Peyer's patch (tissue), 4 donors: ENCODE measurements at regions not wholly inside any gene's neighbourhood (a gene's known extent, or its start where the extent isn't known, plus 50 kb on each side); places are given as distances from the start of the nearest gene placed in this dataset.

Source experiments
- DNase-seq, 3 donors: peaks; one replicate each; pipeline ENCODE4 v3.0.0-alpha.2; 2017 to 2019
- H3K27ac ChIP-seq, 4 donors: fragments of 200-600 bp; sonication (generic); one replicate each; pipeline ENCODE4 v1.5.1; 2016 to 2019
- H3K27me3 ChIP-seq, 2 donors: fragments of 200-600 bp; sonication (generic); one replicate each; pipeline ENCODE4 v1.5.1; 2019
- H3K36me3 ChIP-seq, 3 donors: fragments of 200-600 bp; sonication (generic); one replicate each; pipeline ENCODE4 v1.5.1; 2016 to 2019
- H3K4me1 ChIP-seq, 4 donors: fragments of 200-600 bp; sonication (generic); one replicate each; pipeline ENCODE4 v1.5.1; 2016 to 2019
- H3K4me3 ChIP-seq, 4 donors: fragments of 200-600 bp; sonication (generic); 1 replicate in 3 of 4; 2 replicates in 1 of 4; pipeline ENCODE4 v1.5.1; 2016 to 2019; ENCODE audit warnings: mild to moderate bottlenecking in 1 of 4
- H3K9me3 ChIP-seq, 4 donors: fragments of 200-600 bp; sonication (generic); one replicate each; pipeline ENCODE4 v1.5.1; 2016 to 2019; ENCODE audit warnings: mild to moderate bottlenecking in 1 of 4
- POLR2A ChIP-seq, 2 donors: fragments of 450-650 bp; IDR thresholded peaks; one replicate each; pipeline ENCODE4 v1.5.1; 2017; ENCODE audit warnings: antibody characterized with exemption in 2 of 2, mild to moderate bottlenecking in 2 of 2, moderate library complexity in 2 of 2
- TF ChIP-seq, protein P1 (sequence below), 6 experiments: fragments of 450-650 bp in 4 of 6; fragments of 200-600 bp in 2 of 6; sonication (generic) in 1 of 6; IDR thresholded peaks; one replicate each; pipeline ENCODE4 v1.5.1; 2017 to 2019; ENCODE audit warnings: antibody characterized with exemption in 6 of 6, mild to moderate bottlenecking in 3 of 6, moderate library complexity in 1 of 6

DNA sequence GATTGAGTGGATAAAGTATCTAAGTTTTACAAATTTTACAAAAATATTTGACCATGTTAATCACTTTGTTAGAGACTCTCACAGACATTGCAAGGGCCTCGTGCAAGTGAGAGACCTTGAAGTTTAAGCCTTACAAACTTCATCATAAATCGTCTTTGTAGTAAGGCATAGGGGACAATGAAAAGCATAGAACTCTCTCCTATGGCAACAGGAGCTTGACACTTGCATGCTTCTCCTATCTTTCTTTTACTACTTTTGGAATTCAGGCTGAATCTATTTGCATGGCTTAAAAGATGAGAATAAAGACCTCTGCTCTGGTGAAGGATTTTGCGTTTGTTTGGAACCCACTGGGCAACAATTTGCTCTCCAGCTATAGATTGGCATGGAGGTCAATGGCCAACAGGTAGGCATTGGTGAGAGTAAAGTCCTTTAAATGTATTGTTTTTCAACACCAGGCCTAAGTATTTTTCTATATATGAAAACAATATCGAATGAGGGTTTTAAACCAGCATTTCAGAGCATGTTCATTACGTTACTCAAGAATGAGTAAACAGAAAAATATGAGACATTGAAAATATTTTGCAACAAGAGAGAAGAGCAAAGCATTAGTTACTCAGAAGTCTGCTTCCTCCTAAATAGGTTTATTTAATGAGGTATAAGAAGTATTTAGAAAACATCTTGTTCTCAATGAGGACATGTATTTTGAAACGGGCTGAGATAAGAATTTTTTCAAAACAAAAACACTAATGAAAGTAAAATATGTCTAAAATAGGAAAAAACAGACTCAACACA lies 192.2 kb downstream of the TGFB2 start:
- DNase-seq: no peak
- H3K27ac ChIP-seq: no peak overlapping the region
- H3K9me3 ChIP-seq: no peaks in the 10 kb centered on the region
- no peaks in the 10 kb centered on the region for H3K27me3 ChIP-seq
- TF ChIP-seq, protein P1, sequence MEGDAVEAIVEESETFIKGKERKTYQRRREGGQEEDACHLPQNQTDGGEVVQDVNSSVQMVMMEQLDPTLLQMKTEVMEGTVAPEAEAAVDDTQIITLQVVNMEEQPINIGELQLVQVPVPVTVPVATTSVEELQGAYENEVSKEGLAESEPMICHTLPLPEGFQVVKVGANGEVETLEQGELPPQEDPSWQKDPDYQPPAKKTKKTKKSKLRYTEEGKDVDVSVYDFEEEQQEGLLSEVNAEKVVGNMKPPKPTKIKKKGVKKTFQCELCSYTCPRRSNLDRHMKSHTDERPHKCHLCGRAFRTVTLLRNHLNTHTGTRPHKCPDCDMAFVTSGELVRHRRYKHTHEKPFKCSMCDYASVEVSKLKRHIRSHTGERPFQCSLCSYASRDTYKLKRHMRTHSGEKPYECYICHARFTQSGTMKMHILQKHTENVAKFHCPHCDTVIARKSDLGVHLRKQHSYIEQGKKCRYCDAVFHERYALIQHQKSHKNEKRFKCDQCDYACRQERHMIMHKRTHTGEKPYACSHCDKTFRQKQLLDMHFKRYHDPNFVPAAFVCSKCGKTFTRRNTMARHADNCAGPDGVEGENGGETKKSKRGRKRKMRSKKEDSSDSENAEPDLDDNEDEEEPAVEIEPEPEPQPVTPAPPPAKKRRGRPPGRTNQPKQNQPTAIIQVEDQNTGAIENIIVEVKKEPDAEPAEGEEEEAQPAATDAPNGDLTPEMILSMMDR (IDR thresholded peaks at IDR 0.05): no peak
- TF ChIP-seq POLR2A (IDR thresholded peaks at IDR 0.05): no peak
- H3K4me1 ChIP-seq: no peaks in the 10 kb centered on the region
- H3K4me3 ChIP-seq: no peak overlapping the region
- no peaks in the 10 kb centered on the region for H3K36me3 ChIP-seq

DNA sequence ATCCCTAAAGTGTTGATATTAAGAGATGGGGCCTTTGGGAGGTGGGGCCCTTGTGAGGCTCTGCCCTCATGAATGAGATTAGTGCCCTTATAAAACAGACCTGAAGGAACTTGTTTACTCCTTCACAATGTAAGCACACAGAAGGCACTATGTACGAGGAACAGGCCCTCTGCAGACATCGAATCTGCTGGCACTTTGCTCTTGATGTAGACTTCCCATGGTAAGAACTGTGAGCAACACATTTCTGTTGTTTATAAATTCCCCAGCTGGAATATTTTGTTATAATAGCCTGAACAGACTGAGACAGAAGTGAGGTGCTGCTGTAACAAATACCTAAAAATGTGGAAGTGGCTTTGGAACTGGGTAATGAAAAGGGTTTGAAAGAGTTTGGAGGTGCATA lies 193.2 kb downstream of the TGFB2 start:
- Histone ChIP-seq H3K27ac (no peak overlapping the region), H3K4me1 (no peaks in the 10 kb centered on the region), H3K4me3 (no peak overlapping the region), H3K36me3 (no peaks in the 10 kb centered on the region), H3K9me3 (no peaks in the 10 kb centered on the region), H3K27me3 (no peaks in the 10 kb centered on the region)
- TF ChIP-seq, protein P1 (IDR thresholded peaks at IDR 0.05): no peak
- TF ChIP-seq POLR2A (IDR thresholded peaks at IDR 0.05): no peak
- no peak for DNase-seq

DNA sequence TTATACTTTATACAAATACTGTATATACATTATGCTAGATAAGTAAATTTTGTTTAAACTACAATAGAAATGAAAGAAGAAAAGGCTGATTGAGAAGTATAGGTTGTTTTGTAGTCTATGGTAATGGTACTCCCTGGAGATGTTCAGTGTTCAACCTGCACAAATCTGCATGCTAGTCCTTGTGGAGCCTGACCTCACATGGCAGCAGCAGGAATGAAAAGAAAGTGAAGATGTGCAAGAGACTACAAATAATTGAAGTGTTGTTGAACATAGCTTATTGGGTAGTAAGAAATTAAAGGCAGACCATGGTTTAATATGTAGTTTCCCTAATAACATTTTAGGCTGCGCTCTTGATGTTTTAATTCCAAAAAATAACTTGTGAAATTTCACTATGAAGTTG lies 201.2 kb downstream of the TGFB2 start:
- DNase-seq: no peak
- TF ChIP-seq, protein P1 (IDR thresholded peaks at IDR 0.05): no peak
- TF ChIP-seq POLR2A (IDR thresholded peaks at IDR 0.05): no peak
- Histone ChIP-seq H3K27ac (no peak overlapping the region), H3K27me3 (no peaks in the 10 kb centered on the region), H3K9me3 (no peaks in the 10 kb centered on the region), H3K4me1 (no peaks in the 10 kb centered on the region), H3K36me3 (no peaks in the 10 kb centered on the region), H3K4me3 (no peak overlapping the region)

DNA sequence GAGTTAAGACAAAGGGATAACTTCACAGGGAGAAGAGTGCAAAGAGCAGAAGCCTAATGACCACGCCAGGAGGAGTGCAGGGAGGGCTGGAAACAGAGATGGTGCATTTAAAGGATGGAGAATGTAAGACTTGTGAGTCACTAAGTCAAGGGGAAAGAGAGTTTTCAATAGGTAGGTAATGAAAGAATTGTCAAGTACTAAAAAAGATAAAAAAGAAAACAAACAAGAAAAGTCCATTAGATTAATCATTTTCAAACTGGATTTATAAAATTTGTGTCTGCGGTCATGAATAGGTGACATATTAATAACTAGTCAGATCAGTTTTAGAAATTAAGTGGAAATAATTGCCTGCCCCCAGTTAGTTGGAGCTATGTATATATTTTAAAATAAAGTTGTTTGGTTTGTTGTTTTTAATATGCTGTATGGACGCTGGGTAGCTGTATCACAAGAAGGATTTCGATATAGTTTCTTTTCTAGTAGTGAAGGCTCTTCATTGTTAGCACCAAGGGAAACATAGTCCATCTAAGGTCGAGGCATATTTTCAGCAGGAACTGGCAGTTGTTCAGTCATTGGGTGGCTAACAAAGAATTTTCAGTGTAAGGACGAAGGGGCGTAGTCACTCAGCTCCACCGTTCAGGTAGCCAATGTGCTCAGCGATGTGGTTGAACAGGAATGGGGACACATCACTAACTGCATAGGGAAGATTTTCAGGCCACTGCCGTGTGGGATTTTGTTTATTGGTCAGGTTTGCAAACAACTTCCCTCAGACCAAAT lies 203.0 kb downstream of the TGFB2 start:
- TF ChIP-seq, protein P1 (IDR thresholded peaks at IDR 0.05): no peak
- Histone ChIP-seq H3K4me3 (no peak overlapping the region), H3K27ac (no peak overlapping the region), H3K36me3 (no peaks in the 10 kb centered on the region), H3K27me3 (no peaks in the 10 kb centered on the region), H3K4me1 (no peaks in the 10 kb centered on the region), H3K9me3 (no peaks in the 10 kb centered on the region)
- DNase-seq: no peak

DNA sequence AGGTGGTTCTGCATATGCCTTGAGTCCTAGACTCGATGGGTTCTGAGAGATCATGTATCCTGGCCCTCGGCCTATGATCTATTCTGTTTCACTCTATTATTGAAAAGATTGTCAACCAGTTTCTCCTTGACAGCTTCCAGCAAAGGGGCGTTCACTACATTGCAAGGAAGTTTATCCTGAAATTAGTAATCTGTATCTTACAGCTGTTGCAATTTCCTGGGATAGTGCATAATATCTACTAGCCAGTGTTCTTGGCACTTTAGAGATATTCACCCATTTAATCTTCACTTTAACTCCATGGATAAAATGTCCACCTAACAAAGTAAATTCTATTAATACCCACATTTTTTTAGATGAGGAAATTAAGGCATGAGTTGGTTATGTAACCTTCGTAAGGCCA lies 203.6 kb downstream of the TGFB2 start:
- no peak overlapping the region for H3K27ac ChIP-seq
- H3K9me3 ChIP-seq: no peaks in the 10 kb centered on the region
- H3K27me3 ChIP-seq: no peaks in the 10 kb centered on the region
- H3K36me3 ChIP-seq: no peaks in the 10 kb centered on the region
- DNase-seq: no peak
- no peak overlapping the region for H3K4me3 ChIP-seq
- TF ChIP-seq, protein P1 (IDR thresholded peaks at IDR 0.05): no peak
- TF ChIP-seq POLR2A (IDR thresholded peaks at IDR 0.05): no peak
- no peaks in the 10 kb centered on the region for H3K4me1 ChIP-seq
